ENCODE measurements at regions not wholly inside any gene's neighbourhood (a gene's known extent, or its start where the extent isn't known, plus 50 kb on each side); places are given as distances from the start of the nearest gene placed in this dataset.

- DNase-seq = no peak
These were observed 185.6 kb upstream of the CST7 start for GRCh38 chr20:24763386-24764026.

GRCh38 chr20:24764027-24764793, 184.9 kb upstream of the CST7 start:
- DNase-seq = no peak

- no peak for DNase-seq
These were observed 184.3 kb upstream of the CST7 start for GRCh38 chr20:24764794-24765202.

GRCh38 chr20:24765316-24766142, 183.5 kb upstream of the CST7 start:
- DNase-seq = no peak

GRCh38 chr20:24766143-24766527, 182.9 kb upstream of the CST7 start:
- no peak for DNase-seq

GRCh38 chr20:24766826-24767622, 182.0 kb upstream of the CST7 start:
- DNase-seq = no peak

GRCh38 chr20:24767623-24768100, 181.4 kb upstream of the CST7 start:
- no peak for DNase-seq

GRCh38 chr20:24768201-24768636, 180.8 kb upstream of the CST7 start:
- no peak for DNase-seq

GRCh38 chr20:24768713-24769601, 180.1 kb upstream of the CST7 start:
- DNase-seq = no peak

- no peak for DNase-seq
These were observed 179.0 kb upstream of the CST7 start for GRCh38 chr20:24769878-24770627.

GRCh38 chr20:24770628-24771541, 178.2 kb upstream of the CST7 start:
- no peak for DNase-seq

GRCh38 chr20:24771542-24772061, 177.5 kb upstream of the CST7 start:
- peak; percentile 39 to 72 for DNase-seq

- DNase-seq = no peak
These were observed 176.4 kb upstream of the CST7 start for GRCh38 chr20:24772667-24773066.

- DNase-seq = no peak
These were observed 175.9 kb upstream of the CST7 start for GRCh38 chr20:24773168-24773567.

- peak in 1 of 2 experiments; percentile 6 for DNase-seq
These were observed 175.3 kb upstream of the CST7 start for GRCh38 chr20:24773751-24774201.

- DNase-seq = no peak
These were observed 173.1 kb upstream of the CST7 start for GRCh38 chr20:24775966-24776365.

GRCh38 chr20:24776755-24777271, 172.3 kb upstream of the CST7 start:
- DNase-seq = no peak

GRCh38 chr20:24777746-24778145, 171.3 kb upstream of the CST7 start:
- DNase-seq = no peak

GRCh38 chr20:24778585-24779031, 170.5 kb upstream of the CST7 start:
- no peak for DNase-seq
